HCT116 (cell line): ENCODE measurements at regions not wholly inside any gene's neighbourhood (a gene's known extent, or its start where the extent isn't known, plus 50 kb on each side); places are given as distances from the start of the nearest gene placed in this dataset.

Experiments used
- ATAC-seq: fragments of 200-7000 bp; cut with Tn5 transposase; 2 replicates; pipeline ENCODE4 v1.9.1; 2020; ENCODE audit warnings: mild to moderate bottlenecking, moderate library complexity
- BruUV-seq: library from RNA; stranded (reverse); fragments of 400-500 nt; replicated peaks from 2 replicates; lab custom pipeline; 2021; lab: Mats Ljungman, UMichigan
- CTCF ChIA-PET: fragments of 300-600 bp; sonication (Branson Sonifier 250); formaldehyde crosslinking; loops from one replicate; lab custom pipeline; 2021; ENCODE audit warnings: antibody characterized with exemption; lab: Charles Lee
- POLR2A ChIA-PET: fragments of 300-600, 350-600 bp; sonication (Branson Sonifier 250); formaldehyde crosslinking; loops from one replicate; lab custom pipeline; 2021; ENCODE audit warnings: antibody characterized with exemption; lab: Charles Lee
- RAD21 ChIA-PET, 2 experiments: fragments of 300-600 bp; sonication (Branson Sonifier 250); formaldehyde crosslinking; loops; one replicate each; lab custom pipeline; 2023; ENCODE audit warnings: low total read pairs in 2 of 2; ENCODE audit not compliant: uncharacterized antibody in 2 of 2, unreplicated experiment in 2 of 2, low non-redundant PET in 1 of 2; lab: Charles Lee
- DNase-seq: peaks from one replicate; pipeline ENCODE4 v3.0.0-alpha.2; 2010; ENCODE audit warnings: low read depth, low spot score
- H2AFZ ChIP-seq: fragments of 200-600 bp; shearing (Covaris generic), sonication (generic); 2 replicates; pipeline ENCODE4 v1.6.1; 2017; ENCODE audit warnings: low read depth, mixed run types, mixed read lengths, antibody characterized with exemption, low read length; ENCODE audit not compliant: poor library complexity, severe bottlenecking
- H3K27ac ChIP-seq: 2 replicates; pipeline ENCODE4 v1.5.1; 2012; ENCODE audit warnings: low read depth, low read length
- H3K27me3 ChIP-seq: fragments of 200-600 bp; sonication (generic); 2 replicates; pipeline ENCODE4 v1.6.1; 2016; ENCODE audit warnings: mixed run types, low read length, mixed read lengths; ENCODE audit not compliant: insufficient read depth
- H3K36me3 ChIP-seq, 2 experiments: fragments of 200-500 bp in 1 of 2; fragments of 200-600 bp in 1 of 2; sonication (Bioruptor generic) in 1 of 2; sonication (generic) in 1 of 2; 2 replicates each; pipeline versions ENCODE4 v1.5.1 to v1.6.1; 2014 to 2016; ENCODE audit warnings: low read length in 2 of 2, inconsistent platforms in 1 of 2, mixed read lengths in 1 of 2, mixed run types in 1 of 2; ENCODE audit not compliant: insufficient read depth in 2 of 2, control insufficient read depth in 1 of 2
- H3K4me1 ChIP-seq, 2 experiments: fragments of 200-600 bp in 1 of 2; sonication (generic) in 1 of 2; 2 replicates each; pipeline versions ENCODE4 v1.5.1 to v1.6.1; 2012 to 2017; ENCODE audit warnings: low read length in 2 of 2, inconsistent platforms in 1 of 2, mild to moderate bottlenecking in 1 of 2, mixed read lengths in 1 of 2, mixed run types in 1 of 2, moderate library complexity in 1 of 2; ENCODE audit not compliant: insufficient read depth in 2 of 2, control insufficient read depth in 1 of 2
- H3K4me2 ChIP-seq: fragments of 200-600 bp; sonication (generic); 2 replicates; pipeline ENCODE4 v1.6.1; 2017; ENCODE audit warnings: mixed run types, low read length, mixed read lengths
- H3K4me3 ChIP-seq, 2 experiments: fragments of 200-600 bp in 1 of 2; sonication (generic) in 1 of 2; replicated peaks in 1 of 2; 2 replicates each; pipeline ENCODE4 v1.5.1; 2011 to 2016; ENCODE audit warnings: low read length in 2 of 2, control low read depth in 1 of 2, low read depth in 1 of 2, mild to moderate bottlenecking in 1 of 2, mixed read lengths in 1 of 2, mixed run types in 1 of 2
- H3K79me2 ChIP-seq: fragments of 200-600 bp; sonication (generic); 2 replicates; pipeline ENCODE4 v1.6.1; 2017; ENCODE audit warnings: mild to moderate bottlenecking, mixed run types, low read length, moderate library complexity, mixed read lengths; ENCODE audit not compliant: insufficient read depth
- H3K9ac ChIP-seq: fragments of 200-600 bp; sonication (generic); 2 replicates; pipeline ENCODE4 v1.6.1; 2016; ENCODE audit warnings: low read length, mixed read lengths
- H3K9me2 ChIP-seq: fragments of 200-600 bp; sonication (generic), shearing (Covaris generic); 2 replicates; pipeline ENCODE4 v1.6.1; 2017; ENCODE audit warnings: mixed run types, mild to moderate bottlenecking, moderate library complexity; ENCODE audit not compliant: insufficient read depth
- H3K9me3 ChIP-seq, 2 experiments: fragments of 200-500 bp in 1 of 2; fragments of 200-600 bp in 1 of 2; sonication (Bioruptor generic) in 1 of 2; sonication (generic) in 1 of 2; 2 replicates each; pipeline ENCODE4 v1.6.1; 2014 to 2017; ENCODE audit warnings: low read length in 2 of 2, mixed read lengths in 2 of 2, inconsistent platforms in 1 of 2, low read depth in 1 of 2, mild to moderate bottlenecking in 1 of 2, mixed run types in 1 of 2, moderate library complexity in 1 of 2; ENCODE audit not compliant: control insufficient read depth in 1 of 2, insufficient read depth in 1 of 2
- H4K20me1 ChIP-seq: fragments of 200-600 bp; sonication (generic), shearing (Covaris generic); 2 replicates; pipeline ENCODE4 v1.6.1; 2017; ENCODE audit warnings: mixed run types, mild to moderate bottlenecking, moderate library complexity; ENCODE audit not compliant: insufficient read depth
- CBX3 ChIP-seq: IDR thresholded peaks from 2 replicates; pipeline ENCODE4 v1.6.1; 2012; ENCODE audit warnings: low read depth
- CEBPB ChIP-seq: IDR thresholded peaks from 2 replicates; pipeline ENCODE4 v1.6.1; 2012; ENCODE audit warnings: low read depth
- EZH2 ChIP-seq: fragments of 200-600 bp; sonication (generic); IDR thresholded peaks from 2 replicates; pipeline ENCODE4 v1.6.1; 2017; ENCODE audit warnings: antibody characterized with exemption, mixed run types
- POLR2AphosphoS5 ChIP-seq: IDR thresholded peaks from 2 replicates; pipeline ENCODE4 v1.6.1; 2011; ENCODE audit warnings: mild to moderate bottlenecking, low read depth, low read length, moderate library complexity
- SP1 ChIP-seq: IDR thresholded peaks from 2 replicates; pipeline ENCODE4 v1.6.1; 2012; ENCODE audit warnings: low read depth
- SRF ChIP-seq: IDR thresholded peaks from 2 replicates; pipeline ENCODE4 v1.6.1; 2012; ENCODE audit warnings: low read depth
- TCF7L2 ChIP-seq: IDR thresholded peaks from 2 replicates; pipeline ENCODE4 v1.7.0; 2011; ENCODE audit warnings: borderline replicate concordance, inconsistent platforms; ENCODE audit not compliant: insufficient read depth, insufficient read length; ENCODE audit errors: extremely low read depth
- YY1 ChIP-seq: IDR thresholded peaks from 2 replicates; pipeline ENCODE4 v1.6.1; 2011; ENCODE audit warnings: low read length, low read depth, moderate library complexity, mild to moderate bottlenecking; ENCODE audit not compliant: insufficient replicate concordance; ENCODE audit errors: extremely low read depth
- ZNF274 ChIP-seq: fragments of 200-500 bp; sonication (Bioruptor generic); IDR thresholded peaks from 2 replicates; pipeline ENCODE4 v1.6.1; 2014; ENCODE audit warnings: mild to moderate bottlenecking, low read depth, low read length, inconsistent platforms
- intact Hi-C: fragments of 100-400 bp; cut with micrococcal nuclease; formaldehyde crosslinking; loops from 2 replicates; pipeline ENCODE4 v1.10.0; 2022
- TF ChIP-seq, protein P1 (sequence below): IDR thresholded peaks from 2 replicates; pipeline ENCODE4 v1.6.1; 2011; ENCODE audit warnings: mild to moderate bottlenecking, low read length, moderate library complexity; ENCODE audit not compliant: insufficient replicate concordance; ENCODE audit errors: extremely low read depth
- TF ChIP-seq, protein P2 (sequence below): IDR thresholded peaks from 2 replicates; pipeline ENCODE4 v1.6.1; 2012

- Histone ChIP-seq H3K9me2 (no peaks in the 10 kb centered on the region), H3K27ac (no peak overlapping the region), H3K4me2 (no peak overlapping the region), H3K79me2 (no peaks in the 10 kb centered on the region), H4K20me1 (no peaks in the 10 kb centered on the region), H3K27me3 (no peaks in the 10 kb centered on the region), H3K9ac (no peak overlapping the region), H3K4me3 (no peak overlapping the region), H3K36me3 (no peaks in the 10 kb centered on the region), H3K4me1 (no peaks in the 10 kb centered on the region), H2AFZ (no peak overlapping the region), H3K9me3 (peaks cover 0 to 18% of the 10 kb centered on the region in 2 experiments; a peak in 2 of 4 replicates)
- ChIA-PET POLR2A (no interaction called here), CTCF (no interaction called here), RAD21 (no interaction called here)
- intact Hi-C loops: no loop called here
- TF ChIP-seq SRF: no peak
- no peak for TF ChIP-seq POLR2AphosphoS5
- no peak for TF ChIP-seq EZH2
- TF ChIP-seq CEBPB: no peak
- TF ChIP-seq CBX3: no peak
- TF ChIP-seq YY1: no peak
- TF ChIP-seq, protein P1, sequence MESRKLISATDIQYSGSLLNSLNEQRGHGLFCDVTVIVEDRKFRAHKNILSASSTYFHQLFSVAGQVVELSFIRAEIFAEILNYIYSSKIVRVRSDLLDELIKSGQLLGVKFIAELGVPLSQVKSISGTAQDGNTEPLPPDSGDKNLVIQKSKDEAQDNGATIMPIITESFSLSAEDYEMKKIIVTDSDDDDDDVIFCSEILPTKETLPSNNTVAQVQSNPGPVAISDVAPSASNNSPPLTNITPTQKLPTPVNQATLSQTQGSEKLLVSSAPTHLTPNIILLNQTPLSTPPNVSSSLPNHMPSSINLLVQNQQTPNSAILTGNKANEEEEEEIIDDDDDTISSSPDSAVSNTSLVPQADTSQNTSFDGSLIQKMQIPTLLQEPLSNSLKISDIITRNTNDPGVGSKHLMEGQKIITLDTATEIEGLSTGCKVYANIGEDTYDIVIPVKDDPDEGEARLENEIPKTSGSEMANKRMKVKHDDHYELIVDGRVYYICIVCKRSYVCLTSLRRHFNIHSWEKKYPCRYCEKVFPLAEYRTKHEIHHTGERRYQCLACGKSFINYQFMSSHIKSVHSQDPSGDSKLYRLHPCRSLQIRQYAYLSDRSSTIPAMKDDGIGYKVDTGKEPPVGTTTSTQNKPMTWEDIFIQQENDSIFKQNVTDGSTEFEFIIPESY: no peak
- TF ChIP-seq TCF7L2: no peak
- TF ChIP-seq SP1: no peak
- TF ChIP-seq, protein P2, sequence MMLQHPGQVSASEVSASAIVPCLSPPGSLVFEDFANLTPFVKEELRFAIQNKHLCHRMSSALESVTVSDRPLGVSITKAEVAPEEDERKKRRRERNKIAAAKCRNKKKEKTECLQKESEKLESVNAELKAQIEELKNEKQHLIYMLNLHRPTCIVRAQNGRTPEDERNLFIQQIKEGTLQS: no peak
- no peak for TF ChIP-seq ZNF274
- ATAC-seq: no peak
- DNase-seq: no peak
- no TSS peak for BruUV-seq
These were observed 341.8 kb upstream of the CCDC179 start for GRCh38 chr11:23201936-23202522.
